ENCODE measurements at regions not wholly inside any gene's neighbourhood (a gene's known extent, or its start where the extent isn't known, plus 50 kb on each side); places are given as distances from the start of the nearest gene placed in this dataset.

GRCh38 chr5:108436696-108437095 lies 54.8 kb upstream of the FBXL17 start:
- TF ChIP-seq JUND (IDR thresholded peaks at IDR 0.05; ENCODE audit: low read depth) = no peak
- no peak for DNase-seq (ENCODE audit: low read depth in 1 of 2, low spot score in 1 of 2)

GRCh38 chr5:108433600-108433999 lies 51.7 kb upstream of the FBXL17 start:
- no peak for TF ChIP-seq JUND (IDR thresholded peaks at IDR 0.05; ENCODE audit: low read depth)
- in situ Hi-C loops (cut with HindIII; ENCODE audit: low pct_unique_long_range_greater_than_20kb, low sequenced_read_pairs) = no loop called here
- no peak for DNase-seq (ENCODE audit: low read depth in 1 of 2, low spot score in 1 of 2)

More at GRCh38 chr5:108436696-108437095, 54.8 kb upstream of the FBXL17 start:
- in situ Hi-C loops (cut with HindIII; ENCODE audit: low pct_unique_long_range_greater_than_20kb, low sequenced_read_pairs) = no loop called here

- DNase-seq (ENCODE audit: low read depth in 1 of 2, low spot score in 1 of 2) = no peak
- TF ChIP-seq JUND (IDR thresholded peaks at IDR 0.05; ENCODE audit: low read depth) = no peak
- in situ Hi-C loops (cut with HindIII; ENCODE audit: low pct_unique_long_range_greater_than_20kb, low sequenced_read_pairs) = no loop called here
Measured at GRCh38 chr5:108432024-108432423, 50.1 kb upstream of the FBXL17 start.
